ENCODE measurements at regions not wholly inside any gene's neighbourhood (a gene's known extent, or its start where the extent isn't known, plus 50 kb on each side); places are given as distances from the start of the nearest gene placed in this dataset.
"Not testable (repeated sequence)": the region's sequence is repeated elsewhere in the genome, so short reads cannot be mapped to it uniquely, and the experiment has no call there.

GRCh38 chr10:76657337-76658012, 980.1 kb downstream of the KCNMA1 start:
- no peak for DNase-seq

- DNase-seq, result peak; percentile 13
Measured at GRCh38 chr10:76651154-76651553, 986.5 kb downstream of the KCNMA1 start.

- peak; percentile 74 for DNase-seq
Measured at GRCh38 chr10:76649723-76650127, 987.9 kb downstream of the KCNMA1 start.

- no peak for DNase-seq
Measured at GRCh38 chr10:76649254-76649653, 988.4 kb downstream of the KCNMA1 start.

GRCh38 chr10:76647301-76647700, 990.3 kb downstream of the KCNMA1 start:
- peak; percentile 45 for DNase-seq

GRCh38 chr10:76645341-76645740, 992.3 kb downstream of the KCNMA1 start:
- no peak for DNase-seq

- peak; percentile 61 for DNase-seq
Measured at GRCh38 chr10:76644476-76644875, 993.1 kb downstream of the KCNMA1 start.

- no peak for DNase-seq
Measured at GRCh38 chr10:76643511-76643911, 994.1 kb downstream of the KCNMA1 start.

GRCh38 chr10:76642358-76642757, 995.2 kb downstream of the KCNMA1 start:
- DNase-seq, result no peak

- DNase-seq, result no peak
Measured at GRCh38 chr10:76641215-76641614, 996.4 kb downstream of the KCNMA1 start.

- no peak for DNase-seq
Measured at GRCh38 chr10:76640806-76641205, 996.8 kb downstream of the KCNMA1 start.

GRCh38 chr10:76632767-76633051, 1004.9 kb downstream of the KCNMA1 start:
- DNase-seq, result no peak

- no peak for DNase-seq
Measured at GRCh38 chr10:76631884-76632766, 1005.5 kb downstream of the KCNMA1 start.

- DNase-seq, result no peak
Measured at GRCh38 chr10:76631036-76631670, 1006.5 kb downstream of the KCNMA1 start.

GRCh38 chr10:76628801-76629200, 1008.8 kb downstream of the KCNMA1 start:
- DNase-seq, result no peak

- DNase-seq, result no peak
Measured at GRCh38 chr10:76626386-76626785, 1011.2 kb downstream of the KCNMA1 start.

- no peak for DNase-seq
Measured at GRCh38 chr10:76624470-76624869, 1013.1 kb downstream of the KCNMA1 start.

- DNase-seq, result peak; percentile 41
Measured at GRCh38 chr10:76621886-76622620, 1015.6 kb downstream of the KCNMA1 start.

GRCh38 chr10:76618641-76619040, 1019.0 kb downstream of the KCNMA1 start:
- DNase-seq, result no peak

- no peak for DNase-seq
Measured at GRCh38 chr10:76618171-76618570, 1019.4 kb downstream of the KCNMA1 start.

GRCh38 chr10:76616666-76617065, 1020.9 kb downstream of the KCNMA1 start:
- not testable (repeated sequence) for DNase-seq

- DNase-seq, result no peak
Measured at GRCh38 chr10:76615049-76615448, 1022.6 kb downstream of the KCNMA1 start.
